Naive B cell (primary cell): ENCODE measurements at regions not wholly inside any gene's neighbourhood (a gene's known extent, or its start where the extent isn't known, plus 50 kb on each side); places are given as distances from the start of the nearest gene placed in this dataset.
"Not testable (repeated sequence)": the region's sequence is repeated elsewhere in the genome, so short reads cannot be mapped to it uniquely, and the experiment has no call there.

Experiments used
- ATAC-seq, 2 donors: fragments of 150-1000 bp; cut with Tn5 transposase; 2 replicates each; pipeline ENCODE4 v1.10.0; 2021; ENCODE audit warnings: low read depth in 2 of 2, mild to moderate bottlenecking in 2 of 2, moderate library complexity in 2 of 2
- DNase-seq: peaks from one replicate; pipeline ENCODE4 v3.0.0; 2022
- H3K27ac Mint-ChIP-seq, 6 donors: one replicate each; pipeline ENCODE4 v1.8.0; 2020 to 2022; ENCODE audit warnings: mild to moderate bottlenecking in 6 of 6, mixed read lengths in 6 of 6, moderate library complexity in 5 of 6, inconsistent platforms in 2 of 6
- H3K27me3 Mint-ChIP-seq, 3 donors: one replicate each; pipeline ENCODE4 v1.8.0; 2021 to 2022; ENCODE audit warnings: mixed read lengths in 3 of 3, mild to moderate bottlenecking in 1 of 3
- H3K36me3 Mint-ChIP-seq, 2 donors: one replicate each; pipeline ENCODE4 v1.8.0; 2020 to 2022; ENCODE audit warnings: mixed read lengths in 2 of 2, inconsistent platforms in 1 of 2, mild to moderate bottlenecking in 1 of 2
- H3K4me1 Mint-ChIP-seq, 3 donors: one replicate each; pipeline ENCODE4 v1.8.0; 2020 to 2022; ENCODE audit warnings: mixed read lengths in 3 of 3, inconsistent platforms in 1 of 3, mild to moderate bottlenecking in 1 of 3, moderate library complexity in 1 of 3
- H3K4me3 Mint-ChIP-seq, 8 donors: one replicate each; pipeline ENCODE4 v1.8.0; 2020 to 2022; ENCODE audit warnings: mild to moderate bottlenecking in 8 of 8, mixed read lengths in 8 of 8, moderate library complexity in 8 of 8, inconsistent platforms in 2 of 8
- H3K9me3 Mint-ChIP-seq, 7 donors: one replicate each; pipeline ENCODE4 v1.8.0; 2020 to 2022; ENCODE audit warnings: mixed read lengths in 7 of 7, mild to moderate bottlenecking in 5 of 7, inconsistent platforms in 2 of 7, moderate library complexity in 1 of 7

DNA sequence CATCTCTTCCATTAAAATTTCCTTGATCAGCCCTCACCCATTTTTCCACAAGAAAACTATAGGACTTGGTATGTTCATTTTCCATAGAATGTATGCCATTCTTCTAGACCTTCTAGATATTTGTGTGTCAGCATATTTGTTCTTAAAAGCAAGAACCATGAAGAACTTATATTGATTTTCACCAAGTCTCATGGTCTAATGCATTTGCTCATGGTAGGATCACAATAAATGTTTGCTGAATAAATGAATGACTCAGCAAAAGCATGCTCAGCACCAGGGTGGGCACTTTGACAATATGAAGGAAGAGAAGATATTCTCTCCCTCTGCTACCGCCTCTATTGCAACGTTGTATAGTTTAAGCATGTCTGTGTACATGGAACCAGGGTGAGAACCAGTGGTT lies 805.5 kb upstream of the SLC35B3 start:
- H3K9me3 Mint-ChIP-seq = peaks cover 0 to 9% (median 0%) of the 10 kb centered on the region in 7 donors

DNA sequence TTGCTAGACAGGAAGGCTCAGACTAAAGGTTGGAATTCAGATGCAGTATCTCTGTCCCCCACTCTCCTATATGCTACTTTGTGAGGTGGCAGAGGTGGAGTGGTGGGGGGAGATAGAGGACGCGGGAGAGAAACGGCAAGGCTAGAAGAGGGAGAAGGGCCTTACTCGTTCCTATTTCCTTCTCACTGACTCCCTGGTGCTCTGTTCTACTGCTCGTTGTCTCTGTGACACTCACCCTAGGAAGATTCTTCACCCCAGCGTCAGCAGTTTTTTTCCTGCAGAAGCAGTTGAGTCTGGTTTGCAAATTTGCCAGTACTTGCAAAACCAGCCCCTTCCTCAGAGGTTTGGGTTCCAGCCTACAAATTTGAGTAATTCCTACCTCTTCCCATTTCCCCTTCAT lies 801.1 kb upstream of the SLC35B3 start:
- Mint-ChIP-seq H3K27me3 (no peaks in the 10 kb centered on the region), H3K4me3 (no peak overlapping the region), H3K36me3 (no peaks in the 10 kb centered on the region), H3K9me3 (peaks cover 0 to 11% (median 2%) of the 10 kb centered on the region in 7 donors), H3K27ac (no peak overlapping the region), H3K4me1 (no peaks in the 10 kb centered on the region)
- ATAC-seq (no peak), DNase-seq (no peak)

More for the DNA sequence above, 805.5 kb upstream of the SLC35B3 start:
- no peak overlapping the region for H3K27ac Mint-ChIP-seq
- ATAC-seq (no peak), DNase-seq (no peak)
- no peaks in the 10 kb centered on the region for H3K27me3 Mint-ChIP-seq
- H3K4me3 Mint-ChIP-seq = no peak overlapping the region
- no peaks in the 10 kb centered on the region for H3K36me3 Mint-ChIP-seq
- no peaks in the 10 kb centered on the region for H3K4me1 Mint-ChIP-seq

DNA sequence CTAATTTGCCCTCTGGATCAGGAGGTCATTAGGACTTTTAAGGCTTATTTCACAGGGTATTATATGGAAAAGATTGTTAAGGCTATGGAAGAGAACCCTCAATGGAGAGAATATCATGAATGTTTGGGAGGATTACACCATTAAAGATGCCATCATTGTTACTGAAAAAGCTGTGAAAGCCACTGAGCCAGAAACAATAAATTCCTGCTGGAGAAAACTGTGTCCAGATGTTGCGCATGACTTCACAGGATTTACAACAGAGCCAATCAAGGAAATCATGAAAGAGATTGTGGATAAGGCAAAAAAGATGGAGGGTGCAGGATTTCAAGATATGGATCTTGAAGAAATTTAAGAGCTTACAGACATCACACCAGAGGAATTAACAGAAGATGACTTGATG lies 798.3 kb upstream of the SLC35B3 start:
- DNase-seq (no peak), ATAC-seq (no peak)
- H3K4me3 Mint-ChIP-seq = no peak overlapping the region
- no peaks in the 10 kb centered on the region for H3K36me3 Mint-ChIP-seq
- no peak overlapping the region for H3K27ac Mint-ChIP-seq
- no peaks in the 10 kb centered on the region for H3K4me1 Mint-ChIP-seq
- no peaks in the 10 kb centered on the region for H3K27me3 Mint-ChIP-seq
- peaks cover 0 to 8% (median 6%) of the 10 kb centered on the region in 7 donors for H3K9me3 Mint-ChIP-seq

DNA sequence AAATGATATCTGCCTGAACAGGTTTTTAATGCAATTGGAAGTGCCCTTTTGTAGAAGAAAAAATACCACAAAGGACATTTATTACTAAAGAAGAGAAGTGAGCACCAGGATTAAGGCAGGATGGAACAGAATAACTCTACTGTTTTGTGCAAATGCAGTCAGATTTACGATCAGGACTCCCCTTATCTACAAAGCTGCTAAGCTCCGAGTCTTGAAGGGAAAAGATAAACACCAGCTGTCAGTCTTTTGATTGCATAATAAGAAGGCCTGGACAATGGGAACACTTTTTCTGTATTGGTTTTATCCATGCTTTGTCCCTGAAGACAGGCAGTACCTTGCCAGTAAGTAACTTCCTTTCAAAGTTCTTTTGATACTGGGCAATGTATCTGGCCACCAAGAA lies 797.9 kb upstream of the SLC35B3 start:
- H3K36me3 Mint-ChIP-seq = no peaks in the 10 kb centered on the region
- H3K9me3 Mint-ChIP-seq = peaks cover 0 to 8% (median 6%) of the 10 kb centered on the region in 7 donors
- no peaks in the 10 kb centered on the region for H3K4me1 Mint-ChIP-seq
- H3K4me3 Mint-ChIP-seq = no peak overlapping the region
- H3K27ac Mint-ChIP-seq = no peak overlapping the region
- ATAC-seq (no peak), DNase-seq (no peak)
- no peaks in the 10 kb centered on the region for H3K27me3 Mint-ChIP-seq

DNA sequence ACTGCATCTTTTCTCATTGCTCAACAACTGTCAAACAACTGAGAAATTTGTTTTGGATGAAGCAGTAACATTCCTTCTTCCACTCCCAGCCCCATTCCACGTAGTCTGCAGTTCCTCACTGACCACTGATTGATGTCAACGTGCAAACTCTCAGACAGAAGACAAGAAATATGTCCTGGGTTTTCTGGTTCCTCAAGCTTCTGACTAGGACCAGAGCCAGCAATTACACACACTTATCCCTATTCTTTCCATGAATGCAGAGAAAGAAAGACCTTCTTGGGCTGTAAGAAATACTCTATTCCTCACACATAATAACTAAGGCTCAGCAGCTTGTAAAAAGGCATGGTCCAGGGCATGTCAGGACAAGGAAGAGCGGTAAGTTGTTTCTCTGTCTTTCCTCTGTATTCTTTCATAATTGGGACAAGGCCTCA lies 790.1 kb upstream of the SLC35B3 start:
- peaks cover 2 to 17% (median 10%) of the 10 kb centered on the region in 7 donors for H3K9me3 Mint-ChIP-seq
- H3K4me3 Mint-ChIP-seq = no peak overlapping the region
- no peak overlapping the region for H3K27ac Mint-ChIP-seq
- DNase-seq (no peak), ATAC-seq (no peak)
- H3K36me3 Mint-ChIP-seq = no peaks in the 10 kb centered on the region
- H3K4me1 Mint-ChIP-seq = no peaks in the 10 kb centered on the region
- H3K27me3 Mint-ChIP-seq = no peaks in the 10 kb centered on the region

DNA sequence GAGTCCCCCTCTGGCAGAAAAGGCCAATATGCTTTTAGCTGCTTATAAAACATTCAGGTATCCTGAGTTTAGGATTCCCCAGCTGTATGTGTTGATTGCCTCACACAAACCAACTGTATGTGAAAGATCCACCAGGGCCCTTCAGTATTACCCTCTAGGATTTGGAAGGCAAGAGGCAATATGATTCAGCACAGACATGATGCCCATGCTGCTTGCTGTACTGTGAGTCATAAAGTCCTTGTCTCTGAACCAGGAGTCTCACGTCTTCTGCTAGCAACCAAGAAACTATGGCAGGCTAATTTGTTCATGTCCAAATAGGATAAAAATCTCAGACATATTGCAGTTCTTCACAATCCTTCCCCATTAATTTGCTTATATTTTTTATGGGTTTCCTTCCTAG lies 789.2 kb upstream of the SLC35B3 start:
- no peaks in the 10 kb centered on the region for H3K27me3 Mint-ChIP-seq
- DNase-seq (no peak), ATAC-seq (no peak)
- no peak overlapping the region for H3K4me3 Mint-ChIP-seq
- no peaks in the 10 kb centered on the region for H3K36me3 Mint-ChIP-seq
- no peak overlapping the region for H3K27ac Mint-ChIP-seq
- no peaks in the 10 kb centered on the region for H3K4me1 Mint-ChIP-seq
- H3K9me3 Mint-ChIP-seq = peaks cover 4 to 17% (median 12%) of the 10 kb centered on the region in 7 donors

DNA sequence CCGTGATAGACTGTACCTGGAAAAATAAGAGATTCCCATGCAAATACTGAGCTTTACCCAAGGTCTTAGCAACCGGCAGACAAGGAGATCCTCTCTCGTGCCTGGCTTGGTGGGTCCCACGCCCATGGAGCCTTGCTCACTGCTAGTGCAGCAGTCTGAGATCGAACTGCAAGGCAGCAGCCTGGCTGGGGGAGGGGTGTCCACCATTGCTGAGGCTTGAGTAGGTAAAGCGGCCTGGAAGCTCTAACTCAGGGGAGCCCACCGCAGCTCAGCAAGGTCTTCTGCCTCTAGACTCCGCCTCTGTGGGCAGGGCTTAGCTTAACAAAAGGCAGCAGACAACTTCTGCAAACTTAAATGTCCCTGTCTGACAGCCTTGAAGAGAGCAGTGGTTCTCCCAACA lies 778.4 kb upstream of the SLC35B3 start:
- not testable (repeated sequence) for H3K27ac Mint-ChIP-seq, H3K4me3 Mint-ChIP-seq, ATAC-seq, DNase-seq, H3K36me3 Mint-ChIP-seq, H3K27me3 Mint-ChIP-seq, H3K4me1 Mint-ChIP-seq
- H3K9me3 Mint-ChIP-seq = peaks cover 0 to 22% (median 10%) of the 10 kb centered on the region in 7 donors

DNA sequence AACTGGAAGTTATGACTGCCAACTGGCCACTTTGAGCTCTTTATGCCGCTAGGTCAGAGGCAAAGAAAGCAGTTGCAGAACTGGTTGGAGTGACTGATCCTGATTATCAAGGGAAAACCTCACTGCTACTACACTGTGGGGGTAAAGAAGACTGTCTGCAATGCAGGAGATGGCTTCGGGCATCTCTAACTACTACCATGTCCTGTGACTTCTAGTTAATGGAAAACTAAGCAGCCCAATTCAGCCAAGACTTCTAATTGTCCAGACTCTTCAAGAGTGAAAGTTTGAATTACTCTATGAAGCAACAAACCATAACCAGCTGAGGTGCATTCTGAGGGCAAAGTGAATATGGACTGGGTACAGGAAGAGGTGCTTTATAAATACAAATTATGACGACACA lies 773.6 kb upstream of the SLC35B3 start:
- Mint-ChIP-seq H3K4me1 (no peaks in the 10 kb centered on the region), H3K4me3 (no peak overlapping the region), H3K27me3 (no peaks in the 10 kb centered on the region), H3K27ac (no peak overlapping the region), H3K36me3 (no peaks in the 10 kb centered on the region), H3K9me3 (peaks cover 0 to 19% (median 6%) of the 10 kb centered on the region in 7 donors)
- ATAC-seq = no peak
- DNase-seq = no peak

DNA sequence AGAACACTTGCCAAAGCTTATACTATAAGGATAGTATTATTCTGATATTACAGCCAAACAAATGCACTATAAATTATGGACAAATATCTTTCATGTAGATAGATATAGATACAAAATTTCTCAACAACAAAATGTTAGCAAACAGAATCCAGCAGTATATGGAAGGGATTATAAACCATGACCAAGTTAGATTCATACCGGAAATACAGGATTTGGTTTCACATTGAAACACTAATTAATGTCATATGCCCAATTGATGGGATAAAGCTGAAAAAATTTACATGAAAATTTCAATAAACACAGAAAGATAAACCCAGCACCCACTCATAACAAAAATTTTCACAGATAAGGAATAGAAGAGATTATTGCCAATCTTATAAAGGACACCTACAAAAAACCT lies 770.3 kb upstream of the SLC35B3 start:
- DNase-seq = no peak
- no peaks in the 10 kb centered on the region for H3K27me3 Mint-ChIP-seq
- H3K9me3 Mint-ChIP-seq = peaks cover 0 to 20% (median 7%) of the 10 kb centered on the region in 7 donors
- ATAC-seq = no peak
- H3K36me3 Mint-ChIP-seq = no peaks in the 10 kb centered on the region
- H3K4me3 Mint-ChIP-seq = no peak overlapping the region
- H3K4me1 Mint-ChIP-seq = no peaks in the 10 kb centered on the region
- H3K27ac Mint-ChIP-seq = no peak overlapping the region

DNA sequence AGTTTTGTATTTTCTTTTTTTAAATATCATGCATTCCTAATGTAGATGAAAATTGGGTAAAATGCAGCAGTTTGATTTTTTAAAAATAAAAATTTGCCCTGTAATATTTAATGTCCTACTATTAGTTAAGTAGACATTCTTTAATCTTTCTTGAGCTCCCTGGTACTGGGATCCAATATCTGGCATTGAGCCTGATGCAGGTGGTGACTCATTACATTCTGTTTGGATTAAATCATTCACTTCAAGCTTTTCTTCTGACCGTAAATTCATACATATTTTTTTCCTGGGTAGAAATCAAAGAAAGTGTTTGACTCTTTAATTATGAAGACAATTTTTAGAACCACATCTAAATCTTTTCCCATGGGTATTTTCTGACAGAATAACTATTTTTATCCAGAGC lies 768.8 kb upstream of the SLC35B3 start:
- DNase-seq (no peak), ATAC-seq (no peak)
- H3K9me3 Mint-ChIP-seq = peaks cover 0 to 20% (median 7%) of the 10 kb centered on the region in 7 donors
- H3K4me1 Mint-ChIP-seq = no peaks in the 10 kb centered on the region
- H3K27me3 Mint-ChIP-seq = no peaks in the 10 kb centered on the region
- no peaks in the 10 kb centered on the region for H3K36me3 Mint-ChIP-seq
- H3K4me3 Mint-ChIP-seq = no peak overlapping the region
- H3K27ac Mint-ChIP-seq = no peak overlapping the region

DNA sequence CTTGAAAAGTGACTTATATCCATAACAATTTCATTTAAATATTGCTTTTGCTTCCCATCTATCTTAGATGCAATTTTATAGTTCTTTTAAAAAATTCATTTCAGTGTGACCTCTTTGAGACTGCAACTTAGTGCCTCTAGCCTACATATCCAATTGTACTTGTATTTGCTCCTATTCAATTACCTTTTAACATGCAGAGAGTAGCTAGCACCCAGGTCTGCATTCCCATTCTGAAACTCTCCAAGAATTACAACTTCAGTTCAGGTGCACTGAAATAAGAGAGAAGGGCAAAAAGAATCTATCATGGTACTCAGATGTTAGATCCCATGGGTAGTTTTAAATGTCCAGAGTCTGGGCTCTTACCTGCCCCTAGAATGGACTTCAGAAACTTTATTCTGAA lies 765.4 kb upstream of the SLC35B3 start:
- H3K27ac Mint-ChIP-seq = no peak overlapping the region
- ATAC-seq = no peak
- H3K4me1 Mint-ChIP-seq = no peaks in the 10 kb centered on the region
- DNase-seq = no peak
- H3K9me3 Mint-ChIP-seq = peaks cover 0 to 15% (median 5%) of the 10 kb centered on the region in 7 donors
- H3K27me3 Mint-ChIP-seq = no peaks in the 10 kb centered on the region
- H3K36me3 Mint-ChIP-seq = no peaks in the 10 kb centered on the region
- no peak overlapping the region for H3K4me3 Mint-ChIP-seq

DNA sequence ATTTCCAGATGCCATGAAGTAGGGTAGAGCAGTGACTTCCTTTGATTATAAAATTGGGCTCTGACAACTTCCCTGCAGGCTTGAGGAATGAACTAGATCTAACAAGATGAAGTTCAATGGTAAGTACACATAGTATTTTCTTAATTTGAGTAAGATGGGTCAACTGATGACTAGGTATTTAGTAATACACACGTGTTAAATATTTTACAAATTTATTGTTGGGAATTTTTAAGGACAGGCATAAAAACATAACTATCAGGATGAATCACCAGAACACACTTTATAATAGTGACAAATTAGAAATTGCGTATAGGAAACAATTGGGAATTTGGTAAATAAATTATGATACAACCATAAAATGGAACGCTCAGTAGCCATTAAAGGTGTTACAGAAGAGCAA lies 762.4 kb upstream of the SLC35B3 start:
- Mint-ChIP-seq H3K9me3 (peaks cover 0 to 8% (median 0%) of the 10 kb centered on the region in 7 donors), H3K27me3 (no peaks in the 10 kb centered on the region), H3K36me3 (no peaks in the 10 kb centered on the region), H3K4me1 (no peaks in the 10 kb centered on the region), H3K27ac (no peak overlapping the region), H3K4me3 (no peak overlapping the region)
- no peak for ATAC-seq
- no peak for DNase-seq

DNA sequence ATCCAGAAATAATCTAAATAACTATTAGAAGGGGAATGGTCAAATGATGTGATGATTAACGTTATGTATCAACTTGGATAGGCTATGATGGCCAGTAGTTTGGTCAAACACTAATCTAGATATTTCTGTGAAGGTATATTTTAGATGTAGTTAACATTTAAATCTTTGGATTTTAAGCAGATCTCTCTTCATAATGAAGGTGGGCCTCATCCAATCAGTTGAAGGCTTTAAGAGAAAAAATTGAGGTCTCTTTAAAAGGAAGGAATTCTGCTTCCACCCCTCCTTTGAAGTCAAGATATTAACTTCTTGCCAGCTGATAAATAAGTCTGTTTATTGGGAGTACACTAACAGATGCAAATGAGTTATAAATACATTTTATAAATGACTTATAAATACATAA lies 760.0 kb upstream of the SLC35B3 start:
- no peak overlapping the region for H3K4me3 Mint-ChIP-seq
- ATAC-seq (no peak), DNase-seq (no peak)
- H3K27ac Mint-ChIP-seq = no peak overlapping the region
- no peaks in the 10 kb centered on the region for H3K4me1 Mint-ChIP-seq
- no peaks in the 10 kb centered on the region for H3K27me3 Mint-ChIP-seq
- peaks cover 0 to 8% (median 0%) of the 10 kb centered on the region in 7 donors for H3K9me3 Mint-ChIP-seq
- no peaks in the 10 kb centered on the region for H3K36me3 Mint-ChIP-seq

DNA sequence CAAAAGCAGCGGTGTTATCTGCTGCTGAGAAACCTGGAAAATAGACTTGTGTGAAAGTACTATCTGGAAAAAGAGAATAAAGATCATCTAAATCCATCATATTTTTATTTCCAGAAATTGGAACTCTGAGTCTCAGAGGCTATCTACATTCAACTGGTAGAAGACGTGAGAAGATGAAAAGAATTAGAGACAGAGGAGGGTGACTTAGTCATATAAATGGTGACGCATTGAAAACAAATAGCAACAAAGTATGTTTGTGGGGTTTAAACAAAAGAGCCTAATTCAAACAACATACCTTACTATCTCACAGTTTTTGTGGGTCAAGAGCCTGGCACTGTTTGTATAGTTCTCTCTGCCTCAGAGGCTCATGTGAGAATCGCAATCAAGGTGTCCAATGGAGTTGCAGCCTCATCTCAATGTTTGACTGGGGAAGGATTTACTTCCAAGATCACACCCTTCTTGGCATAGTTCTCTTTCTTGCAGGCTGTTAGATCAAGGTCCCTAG lies 757.1 kb upstream of the SLC35B3 start:
- Mint-ChIP-seq H3K27me3 (no peaks in the 10 kb centered on the region), H3K9me3 (peaks cover 0 to 8% (median 0%) of the 10 kb centered on the region in 7 donors), H3K4me3 (no peak overlapping the region), H3K4me1 (no peaks in the 10 kb centered on the region), H3K27ac (no peak overlapping the region), H3K36me3 (no peaks in the 10 kb centered on the region)
- DNase-seq (no peak), ATAC-seq (no peak)

DNA sequence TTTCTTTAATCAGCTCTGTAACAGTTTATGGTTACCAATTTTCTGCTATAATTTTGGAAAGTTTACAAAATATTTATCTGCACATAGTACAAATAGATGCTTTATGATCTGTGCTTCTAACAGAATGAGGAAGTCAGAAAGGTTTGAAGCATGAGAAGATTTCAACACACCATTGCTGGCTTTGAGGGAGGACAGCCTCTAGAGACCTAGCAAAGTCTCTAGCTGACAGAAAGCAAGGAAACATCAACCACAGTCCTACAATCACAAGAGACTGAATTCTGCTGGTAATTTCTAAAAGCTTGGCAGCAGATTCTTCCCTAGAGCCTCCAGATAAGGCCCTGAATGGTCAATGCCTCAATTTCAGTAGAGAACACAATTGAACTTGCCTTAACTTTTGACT lies 750.8 kb upstream of the SLC35B3 start:
- Mint-ChIP-seq H3K36me3 (no peaks in the 10 kb centered on the region), H3K27me3 (no peaks in the 10 kb centered on the region), H3K9me3 (peaks cover 0 to 9% (median 0%) of the 10 kb centered on the region in 7 donors), H3K4me3 (no peak overlapping the region), H3K4me1 (no peaks in the 10 kb centered on the region), H3K27ac (no peak overlapping the region)
- DNase-seq = no peak
- ATAC-seq = no peak
